HepG2 (cell line): ENCODE measurements at regions not wholly inside any gene's neighbourhood (a gene's known extent, or its start where the extent isn't known, plus 50 kb on each side); places are given as distances from the start of the nearest gene placed in this dataset.

Source experiments
- ATAC-seq: fragments of 200-7000 bp; cut with Tn5 transposase; 3 replicates; pipeline ENCODE4 v1.9.1; 2020; ENCODE audit warnings: mild to moderate bottlenecking, moderate library complexity
- BruUV-seq: library from RNA; stranded (reverse); fragments of 400-500 nt; replicated peaks from 2 replicates; lab custom pipeline; 2021; lab: Mats Ljungman, UMichigan
- CTCF ChIA-PET: fragments of 300-600 bp; formaldehyde crosslinking; extraction: SDS; loops from one replicate; lab custom pipeline; 2021; ENCODE audit warnings: low total read pairs, inconsistent platforms, low intra/inter-chr PET ratio; lab: Yijun Ruan, JAX
- POLR2A ChIA-PET: fragments of 350-600 bp; sonication (Branson Sonifier 250); formaldehyde crosslinking; loops from one replicate; lab custom pipeline; 2020; ENCODE audit warnings: antibody characterized with exemption, inconsistent platforms; lab: Yijun Ruan, JAX
- DNase-seq: peaks from one replicate; pipeline ENCODE4 v3.0.0-alpha.2; 2015; ENCODE audit warnings: low spot score
- FAIRE-seq: peaks from 3 replicates; lab custom pipeline; 2011; peaks lifted over from hg19 to GRCh38; lab: Jason Lieb, UNC
- H2AFZ ChIP-seq: one replicate; pipeline ENCODE4 v1.6.1; 2011; ENCODE audit warnings: low read length, inconsistent platforms
- H3K27ac ChIP-seq: fragments of 300-600 bp; 3 replicates; pipeline ENCODE4 v1.8.0; 2011; ENCODE audit warnings: mixed run types, mild to moderate bottlenecking, mixed read lengths, low read length, inconsistent platforms; ENCODE audit not compliant: insufficient read depth; ENCODE audit errors: extremely low read length
- H3K27me3 ChIP-seq, 2 experiments: fragments of 200-600 bp in 1 of 2; 2 replicates in 1 of 2; 3 replicates in 1 of 2; pipeline versions ENCODE4 v1.6.0 to v1.8.0; 2011; ENCODE audit warnings: low read length in 2 of 2, mild to moderate bottlenecking in 2 of 2, moderate library complexity in 2 of 2, inconsistent platforms in 1 of 2; ENCODE audit not compliant: insufficient read depth in 2 of 2, control insufficient read depth in 1 of 2
- H3K36me3 ChIP-seq, 2 experiments: fragments of 200-600 bp in 1 of 2; replicated peaks in 1 of 2; 2 replicates in 1 of 2; 3 replicates in 1 of 2; pipeline versions ENCODE4 v1.5.1 to v1.8.0; 2011; ENCODE audit warnings: low read length in 2 of 2, inconsistent platforms in 1 of 2; ENCODE audit not compliant: insufficient read depth in 2 of 2, control insufficient read depth in 1 of 2
- H3K4me1 ChIP-seq: 2 replicates; pipeline ENCODE4 v1.5.1; 2012; ENCODE audit warnings: low read length, inconsistent platforms; ENCODE audit not compliant: insufficient read depth
- H3K4me2 ChIP-seq: 2 replicates; pipeline ENCODE4 v1.6.0; 2011; ENCODE audit warnings: low read depth, low read length, inconsistent platforms
- H3K4me3 ChIP-seq, 3 experiments: fragments of 200-600 bp in 1 of 3; sonication (generic), shearing (Covaris generic) in 1 of 3; replicated peaks in 1 of 3; 2 replicates each; pipeline ENCODE4 v1.5.1; 2011 to 2016; ENCODE audit warnings: low read length in 3 of 3, inconsistent platforms in 2 of 3, low read depth in 2 of 3, mild to moderate bottlenecking in 2 of 3, control low read depth in 1 of 3, mixed read lengths in 1 of 3; ENCODE audit not compliant: insufficient read depth in 1 of 3
- H3K79me2 ChIP-seq: one replicate; pipeline ENCODE4 v1.6.1; 2011; ENCODE audit warnings: low read length, inconsistent platforms; ENCODE audit not compliant: insufficient read depth
- H3K9ac ChIP-seq: 2 replicates; pipeline ENCODE4 v1.6.0; 2011; ENCODE audit warnings: mild to moderate bottlenecking, low read depth, low read length, inconsistent platforms; ENCODE audit not compliant: insufficient read depth
- H3K9me3 ChIP-seq: 2 replicates; pipeline ENCODE4 v1.5.1; 2012; ENCODE audit warnings: mild to moderate bottlenecking, low read length
- H4K20me1 ChIP-seq: 2 replicates; pipeline ENCODE4 v1.6.0; 2011; ENCODE audit warnings: inconsistent platforms, mild to moderate bottlenecking, low read length, moderate library complexity; ENCODE audit not compliant: insufficient read depth
- DPF2 ChIP-seq: sonication (generic); formaldehyde crosslinking; IDR thresholded peaks from 2 replicates; pipeline ENCODE4 v1.4.0; 2020; ENCODE audit warnings: mild to moderate bottlenecking, low read depth, missing genetic modification reagents, borderline replicate concordance
- HMG20B ChIP-seq: conservative IDR thresholded peaks from 2 replicates; pipeline ENCODE4 v1.6.1; 2016; ENCODE audit warnings: missing genetic modification reagents, missing compliant biosample characterization
- HMGA1 ChIP-seq: sonication (generic); formaldehyde crosslinking; conservative IDR thresholded peaks from 2 replicates; pipeline ENCODE4 v1.4.0; 2020; ENCODE audit warnings: missing genetic modification reagents
- MYC ChIP-seq: sonication (generic); formaldehyde crosslinking; IDR thresholded peaks from 2 replicates; pipeline ENCODE4 v1.9.0; 2021; ENCODE audit warnings: missing genetic modification reagents, borderline replicate concordance
- SMAD1 ChIP-seq: sonication (generic); formaldehyde crosslinking; IDR thresholded peaks from 2 replicates; pipeline ENCODE4 v1.4.0; 2020; ENCODE audit warnings: missing genetic modification reagents, low read depth, mild to moderate bottlenecking, borderline replicate concordance
- WGBS: methylation state at CpG from one replicate; pipeline ENCODE4 v1.1.6; 2017; ENCODE audit warnings: low lambda C conversion rate; 5-methylcytosine and 5-hydroxymethylcytosine counted together
- in situ Hi-C: cut with HindIII; loops from 2 replicates; pipeline ENCODE4 v1.10.0; 2017; ENCODE audit warnings: low pct_unique_long_range_greater_than_20kb; ENCODE audit not compliant: extremely low pct_ligation_motif_present
- intact Hi-C: fragments of 100-400 bp; cut with micrococcal nuclease; formaldehyde crosslinking; loops from one replicate; pipeline ENCODE4 v1.10.0; 2022; ENCODE audit not compliant: unreplicated experiment
- TF ChIP-seq, protein P1 (sequence below): IDR thresholded peaks from 2 replicates; pipeline ENCODE4 v1.6.1; 2016
- TF ChIP-seq, protein P2 (sequence below): fragments of 450-650 bp; IDR thresholded peaks from 2 replicates; pipeline ENCODE4 v1.6.1; 2016

DNA sequence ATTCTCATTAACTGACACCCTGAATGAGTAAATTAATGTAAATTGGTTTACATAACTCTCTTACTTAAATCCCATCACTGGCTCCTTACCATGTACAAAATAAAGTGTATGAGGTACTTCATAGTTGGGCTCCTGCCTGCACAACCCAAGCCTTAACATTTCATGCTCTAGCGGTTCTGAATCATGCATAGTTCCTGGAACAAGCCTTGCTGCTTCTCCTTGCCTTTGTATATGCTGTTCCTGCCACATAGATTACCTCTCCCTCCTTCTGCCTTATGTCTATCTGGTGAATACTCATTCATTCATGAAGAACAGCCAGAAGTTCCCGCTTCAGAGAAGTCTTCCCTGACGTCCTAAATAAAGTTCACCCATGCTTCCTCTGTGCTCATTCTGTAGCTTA, 594.7 kb downstream of the SMARCA1 start:
- no peak overlapping the region for H3K9ac ChIP-seq
- peaks cover 22% of the 10 kb centered on the region for H3K4me1 ChIP-seq
- no peaks in the 10 kb centered on the region for H3K9me3 ChIP-seq
- no peak for DNase-seq
- no peak for FAIRE-seq
- 76% methylated on average over 2 of the region's 3 CpGs for WGBS
- ChIA-PET POLR2A (no interaction called here), CTCF (no interaction called here)
- TF ChIP-seq HMGA1 = no peak
- TF ChIP-seq, protein P1, sequence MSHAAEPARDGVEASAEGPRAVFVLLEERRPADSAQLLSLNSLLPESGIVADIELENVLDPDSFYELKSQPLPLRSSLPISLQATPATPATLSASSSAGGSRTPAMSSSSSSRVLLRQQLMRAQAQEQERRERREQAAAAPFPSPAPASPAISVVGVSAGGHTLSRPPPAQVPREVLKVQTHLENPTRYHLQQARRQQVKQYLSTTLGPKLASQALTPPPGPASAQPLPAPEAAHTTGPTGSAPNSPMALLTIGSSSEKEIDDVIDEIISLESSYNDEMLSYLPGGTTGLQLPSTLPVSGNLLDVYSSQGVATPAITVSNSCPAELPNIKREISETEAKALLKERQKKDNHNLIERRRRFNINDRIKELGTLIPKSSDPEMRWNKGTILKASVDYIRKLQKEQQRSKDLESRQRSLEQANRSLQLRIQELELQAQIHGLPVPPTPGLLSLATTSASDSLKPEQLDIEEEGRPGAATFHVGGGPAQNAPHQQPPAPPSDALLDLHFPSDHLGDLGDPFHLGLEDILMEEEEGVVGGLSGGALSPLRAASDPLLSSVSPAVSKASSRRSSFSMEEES (CRISPR knock-in tag) = no peak
- TF ChIP-seq, protein P2, sequence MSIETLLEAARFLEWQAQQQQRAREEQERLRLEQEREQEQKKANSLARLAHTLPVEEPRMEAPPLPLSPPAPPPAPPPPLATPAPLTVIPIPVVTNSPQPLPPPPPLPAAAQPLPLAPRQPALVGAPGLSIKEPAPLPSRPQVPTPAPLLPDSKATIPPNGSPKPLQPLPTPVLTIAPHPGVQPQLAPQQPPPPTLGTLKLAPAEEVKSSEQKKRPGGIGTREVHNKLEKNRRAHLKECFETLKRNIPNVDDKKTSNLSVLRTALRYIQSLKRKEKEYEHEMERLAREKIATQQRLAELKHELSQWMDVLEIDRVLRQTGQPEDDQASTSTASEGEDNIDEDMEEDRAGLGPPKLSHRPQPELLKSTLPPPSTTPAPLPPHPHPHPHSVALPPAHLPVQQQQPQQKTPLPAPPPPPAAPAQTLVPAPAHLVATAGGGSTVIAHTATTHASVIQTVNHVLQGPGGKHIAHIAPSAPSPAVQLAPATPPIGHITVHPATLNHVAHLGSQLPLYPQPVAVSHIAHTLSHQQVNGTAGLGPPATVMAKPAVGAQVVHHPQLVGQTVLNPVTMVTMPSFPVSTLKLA = no peak
- no peak for TF ChIP-seq HMG20B (CRISPR knock-in tag)
- TF ChIP-seq SMAD1 (CRISPR knock-in tag) = no peak
- no peak for TF ChIP-seq MYC (CRISPR knock-in tag)
- no peak for TF ChIP-seq DPF2 (CRISPR knock-in tag)
- H3K27me3 ChIP-seq = no peaks in the 10 kb centered on the region
- H3K27ac ChIP-seq = no peak overlapping the region
- no TSS peak for BruUV-seq
- H4K20me1 ChIP-seq = no peaks in the 10 kb centered on the region
- no peak for ATAC-seq
- H3K79me2 ChIP-seq = no peaks in the 10 kb centered on the region
- H3K4me3 ChIP-seq = no peak overlapping the region
- no peak overlapping the region for H2AFZ ChIP-seq
- intact Hi-C loops = no loop called here
- in situ Hi-C loops = no loop called here
- no peaks in the 10 kb centered on the region for H3K36me3 ChIP-seq
- 0 out of 2 replicates have a peak overlapping the region, but pooled peaks have one; percentile 9 for H3K4me2 ChIP-seq
